ENCODE measurements at regions not wholly inside any gene's neighbourhood (a gene's known extent, or its start where the extent isn't known, plus 50 kb on each side); places are given as distances from the start of the nearest gene placed in this dataset.

GRCh38 chr2:196224756-196225155 lies 53.4 kb upstream of the STK17B start:
- Histone ChIP-seq H3K27me3 (ENCODE audit: control insufficient read depth, insufficient read depth, low read length, poor library complexity, severe bottlenecking) (no peaks in the 10 kb centered on the region), H3K9me3 (ENCODE audit: control insufficient read depth, low read length) (no peaks in the 10 kb centered on the region), H3K4me3 (ENCODE audit: insufficient read depth, low read depth, low read length) (no peak overlapping the region), H3K4me1 (ENCODE audit: control insufficient read depth, insufficient read depth, low read length) (no peaks in the 10 kb centered on the region), H3K36me3 (ENCODE audit: control insufficient read depth, insufficient read depth, low read length) (no peaks in the 10 kb centered on the region), H3K27ac (ENCODE audit: insufficient read depth, low read depth, low read length, poor library complexity, severe bottlenecking) (no peak overlapping the region)
- WGBS, 2 experiments, result 96% methylated on average over 3 of the region's 3 CpGs

GRCh38 chr2:196225213-196225612 lies 53.8 kb upstream of the STK17B start:
- no CpG with 5 or more reads among the region's 1 CpG for WGBS, 2 experiments
- Histone ChIP-seq H3K4me3 (ENCODE audit: insufficient read depth, low read depth, low read length) (no peak overlapping the region), H3K36me3 (ENCODE audit: control insufficient read depth, insufficient read depth, low read length) (no peaks in the 10 kb centered on the region), H3K27ac (ENCODE audit: insufficient read depth, low read depth, low read length, poor library complexity, severe bottlenecking) (no peak overlapping the region), H3K9me3 (ENCODE audit: control insufficient read depth, low read length) (no peaks in the 10 kb centered on the region), H3K4me1 (ENCODE audit: control insufficient read depth, insufficient read depth, low read length) (no peaks in the 10 kb centered on the region), H3K27me3 (ENCODE audit: control insufficient read depth, insufficient read depth, low read length, poor library complexity, severe bottlenecking) (no peaks in the 10 kb centered on the region)

- H3K4me1 ChIP-seq (ENCODE audit: control insufficient read depth, insufficient read depth, low read length), result no peaks in the 10 kb centered on the region
Observed at GRCh38 chr2:196226058-196226706, 54.8 kb upstream of the STK17B start.

GRCh38 chr2:196226707-196227065 lies 55.3 kb upstream of the STK17B start:
- WGBS, 2 experiments, result 91 to 100% methylated on average over 1 of the region's 1 CpG
- H3K9me3 ChIP-seq (ENCODE audit: control insufficient read depth, low read length), result no peaks in the 10 kb centered on the region
- no peaks in the 10 kb centered on the region for H3K4me1 ChIP-seq (ENCODE audit: control insufficient read depth, insufficient read depth, low read length)
- H3K27me3 ChIP-seq (ENCODE audit: control insufficient read depth, insufficient read depth, low read length, poor library complexity, severe bottlenecking), result no peaks in the 10 kb centered on the region
- H3K27ac ChIP-seq (ENCODE audit: insufficient read depth, low read depth, low read length, poor library complexity, severe bottlenecking), result no peak overlapping the region
- H3K36me3 ChIP-seq (ENCODE audit: control insufficient read depth, insufficient read depth, low read length), result no peaks in the 10 kb centered on the region
- no peak overlapping the region for H3K4me3 ChIP-seq (ENCODE audit: insufficient read depth, low read depth, low read length)

More at GRCh38 chr2:196226058-196226706, 54.8 kb upstream of the STK17B start:
- H3K27me3 ChIP-seq (ENCODE audit: control insufficient read depth, insufficient read depth, low read length, poor library complexity, severe bottlenecking), result no peaks in the 10 kb centered on the region
- no peak overlapping the region for H3K27ac ChIP-seq (ENCODE audit: insufficient read depth, low read depth, low read length, poor library complexity, severe bottlenecking)
- H3K9me3 ChIP-seq (ENCODE audit: control insufficient read depth, low read length), result no peaks in the 10 kb centered on the region
- H3K4me3 ChIP-seq (ENCODE audit: insufficient read depth, low read depth, low read length), result no peak overlapping the region
- no peaks in the 10 kb centered on the region for H3K36me3 ChIP-seq (ENCODE audit: control insufficient read depth, insufficient read depth, low read length)

- WGBS, 2 experiments, result 88 to 93% methylated on average over 3 of the region's 3 CpGs
- H3K27me3 ChIP-seq (ENCODE audit: control insufficient read depth, insufficient read depth, low read length, poor library complexity, severe bottlenecking), result no peaks in the 10 kb centered on the region
Observed at GRCh38 chr2:196229013-196229412, 57.6 kb upstream of the STK17B start.

GRCh38 chr2:196230061-196230854 lies 58.9 kb upstream of the STK17B start:
- H3K27ac ChIP-seq (ENCODE audit: insufficient read depth, low read depth, low read length, poor library complexity, severe bottlenecking), result no peak overlapping the region
- no peaks in the 10 kb centered on the region for H3K36me3 ChIP-seq (ENCODE audit: control insufficient read depth, insufficient read depth, low read length)
- H3K4me3 ChIP-seq (ENCODE audit: insufficient read depth, low read depth, low read length), result no peak overlapping the region
- 90 to 92% methylated on average over 13 of the region's 13 CpGs for WGBS, 2 experiments
- H3K9me3 ChIP-seq (ENCODE audit: control insufficient read depth, low read length), result no peaks in the 10 kb centered on the region
- H3K4me1 ChIP-seq (ENCODE audit: control insufficient read depth, insufficient read depth, low read length), result no peaks in the 10 kb centered on the region
- H3K27me3 ChIP-seq (ENCODE audit: control insufficient read depth, insufficient read depth, low read length, poor library complexity, severe bottlenecking), result no peaks in the 10 kb centered on the region

More at GRCh38 chr2:196229013-196229412, 57.6 kb upstream of the STK17B start:
- Histone ChIP-seq H3K4me3 (ENCODE audit: insufficient read depth, low read depth, low read length) (no peak overlapping the region), H3K9me3 (ENCODE audit: control insufficient read depth, low read length) (no peaks in the 10 kb centered on the region), H3K36me3 (ENCODE audit: control insufficient read depth, insufficient read depth, low read length) (no peaks in the 10 kb centered on the region), H3K27ac (ENCODE audit: insufficient read depth, low read depth, low read length, poor library complexity, severe bottlenecking) (no peak overlapping the region), H3K4me1 (ENCODE audit: control insufficient read depth, insufficient read depth, low read length) (no peaks in the 10 kb centered on the region)

- Histone ChIP-seq H3K36me3 (ENCODE audit: control insufficient read depth, insufficient read depth, low read length) (no peaks in the 10 kb centered on the region), H3K27me3 (ENCODE audit: control insufficient read depth, insufficient read depth, low read length, poor library complexity, severe bottlenecking) (no peaks in the 10 kb centered on the region), H3K9me3 (ENCODE audit: control insufficient read depth, low read length) (no peaks in the 10 kb centered on the region), H3K4me1 (ENCODE audit: control insufficient read depth, insufficient read depth, low read length) (no peaks in the 10 kb centered on the region), H3K4me3 (ENCODE audit: insufficient read depth, low read depth, low read length) (no peak overlapping the region), H3K27ac (ENCODE audit: insufficient read depth, low read depth, low read length, poor library complexity, severe bottlenecking) (no peak overlapping the region)
- 95 to 97% methylated on average over 5 of the region's 5 CpGs for whole genome bisulfite sequencing, 2 experiments
Observed at GRCh38 chr2:196233021-196233804, 61.8 kb upstream of the STK17B start.

- H3K9me3 ChIP-seq (ENCODE audit: control insufficient read depth, low read length), result no peaks in the 10 kb centered on the region
- H3K27me3 ChIP-seq (ENCODE audit: control insufficient read depth, insufficient read depth, low read length, poor library complexity, severe bottlenecking), result no peaks in the 10 kb centered on the region
- no peaks in the 10 kb centered on the region for H3K36me3 ChIP-seq (ENCODE audit: control insufficient read depth, insufficient read depth, low read length)
- no peaks in the 10 kb centered on the region for H3K4me1 ChIP-seq (ENCODE audit: control insufficient read depth, insufficient read depth, low read length)
- no peak overlapping the region for H3K4me3 ChIP-seq (ENCODE audit: insufficient read depth, low read depth, low read length)
- H3K27ac ChIP-seq (ENCODE audit: insufficient read depth, low read depth, low read length, poor library complexity, severe bottlenecking), result no peak overlapping the region
- WGBS, 2 experiments, result 89 to 91% methylated on average over 3 to 4 of the region's 4 CpGs
Observed at GRCh38 chr2:196233805-196234475, 62.6 kb upstream of the STK17B start.

GRCh38 chr2:196234672-196235071 lies 63.3 kb upstream of the STK17B start:
- 94% methylated on average over 3 to 4 of the region's 4 CpGs for WGBS, 2 experiments

More at GRCh38 chr2:196234672-196235071, 63.3 kb upstream of the STK17B start:
- H3K4me1 ChIP-seq (ENCODE audit: control insufficient read depth, insufficient read depth, low read length), result no peaks in the 10 kb centered on the region
- H3K4me3 ChIP-seq (ENCODE audit: insufficient read depth, low read depth, low read length), result no peak overlapping the region
- no peaks in the 10 kb centered on the region for H3K9me3 ChIP-seq (ENCODE audit: control insufficient read depth, low read length)
- H3K27me3 ChIP-seq (ENCODE audit: control insufficient read depth, insufficient read depth, low read length, poor library complexity, severe bottlenecking), result no peaks in the 10 kb centered on the region
- no peak overlapping the region for H3K27ac ChIP-seq (ENCODE audit: insufficient read depth, low read depth, low read length, poor library complexity, severe bottlenecking)
- H3K36me3 ChIP-seq (ENCODE audit: control insufficient read depth, insufficient read depth, low read length), result no peaks in the 10 kb centered on the region

Data from ectodermal cell (in vitro differentiated cells).